DND-41 (cell line): ENCODE measurements at regions not wholly inside any gene's neighbourhood (a gene's known extent, or its start where the extent isn't known, plus 50 kb on each side); places are given as distances from the start of the nearest gene placed in this dataset.

Experiments used
- CTCF ChIP-seq: IDR thresholded peaks from 2 replicates; pipeline ENCODE4 v1.5.1; 2012; ENCODE audit warnings: borderline replicate concordance, low read length, moderate library complexity, mild to moderate bottlenecking; ENCODE audit not compliant: poor library complexity, severe bottlenecking; ENCODE audit errors: extremely low read depth
- EZH2 ChIP-seq: IDR thresholded peaks from 3 replicates; pipeline ENCODE4 v1.6.1; 2012; ENCODE audit warnings: borderline replicate concordance, low read depth, mild to moderate bottlenecking, moderate library complexity, low read length, inconsistent platforms; ENCODE audit not compliant: severe bottlenecking

GRCh38 chr17:68693466-68693865 is 92.3 kb upstream of the FAM20A start:
- TF ChIP-seq EZH2 (no peak), CTCF (no peak)
